ENCODE measurements at regions not wholly inside any gene's neighbourhood (a gene's known extent, or its start where the extent isn't known, plus 50 kb on each side); places are given as distances from the start of the nearest gene placed in this dataset.

DNA sequence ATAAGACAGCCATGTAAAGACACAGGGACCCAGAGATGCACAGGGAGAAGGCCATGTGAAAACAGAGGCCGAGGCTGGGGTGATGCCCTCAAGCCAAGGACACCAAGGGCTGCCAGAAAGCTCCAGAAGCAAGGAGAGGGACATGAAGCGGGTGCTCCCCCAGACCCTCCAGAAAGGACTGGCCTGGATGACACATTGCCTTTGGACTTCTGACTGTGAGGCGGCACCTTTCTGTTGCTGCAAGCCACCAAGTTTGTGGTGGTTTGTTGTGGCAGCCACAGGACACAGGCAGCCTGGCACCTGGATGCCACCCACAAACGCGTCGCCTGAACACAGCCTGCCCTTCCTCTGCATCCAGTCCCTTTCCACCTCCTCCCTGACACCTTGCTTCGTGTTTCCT lies 67.1 kb downstream of the RHOB start:
- TF ChIP-seq ZBTB8A (tag by site-specific recombination; IDR thresholded peaks at IDR 0.05) (no peak), ZNF214 (tag by site-specific recombination; IDR thresholded peaks at IDR 0.05; ENCODE audit: borderline replicate concordance) (no peak), ZNF529 (tag by site-specific recombination; IDR thresholded peaks at IDR 0.05; ENCODE audit: insufficient replicate concordance) (no peak), TCF7L2 (IDR thresholded peaks at IDR 0.05; ENCODE audit: borderline replicate concordance, low read depth, low read length) (no peak)
- TF ChIP-seq, protein P1, sequence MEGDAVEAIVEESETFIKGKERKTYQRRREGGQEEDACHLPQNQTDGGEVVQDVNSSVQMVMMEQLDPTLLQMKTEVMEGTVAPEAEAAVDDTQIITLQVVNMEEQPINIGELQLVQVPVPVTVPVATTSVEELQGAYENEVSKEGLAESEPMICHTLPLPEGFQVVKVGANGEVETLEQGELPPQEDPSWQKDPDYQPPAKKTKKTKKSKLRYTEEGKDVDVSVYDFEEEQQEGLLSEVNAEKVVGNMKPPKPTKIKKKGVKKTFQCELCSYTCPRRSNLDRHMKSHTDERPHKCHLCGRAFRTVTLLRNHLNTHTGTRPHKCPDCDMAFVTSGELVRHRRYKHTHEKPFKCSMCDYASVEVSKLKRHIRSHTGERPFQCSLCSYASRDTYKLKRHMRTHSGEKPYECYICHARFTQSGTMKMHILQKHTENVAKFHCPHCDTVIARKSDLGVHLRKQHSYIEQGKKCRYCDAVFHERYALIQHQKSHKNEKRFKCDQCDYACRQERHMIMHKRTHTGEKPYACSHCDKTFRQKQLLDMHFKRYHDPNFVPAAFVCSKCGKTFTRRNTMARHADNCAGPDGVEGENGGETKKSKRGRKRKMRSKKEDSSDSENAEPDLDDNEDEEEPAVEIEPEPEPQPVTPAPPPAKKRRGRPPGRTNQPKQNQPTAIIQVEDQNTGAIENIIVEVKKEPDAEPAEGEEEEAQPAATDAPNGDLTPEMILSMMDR (tag by site-specific recombination; IDR thresholded peaks at IDR 0.05): no peak
- TF ChIP-seq, protein P2, sequence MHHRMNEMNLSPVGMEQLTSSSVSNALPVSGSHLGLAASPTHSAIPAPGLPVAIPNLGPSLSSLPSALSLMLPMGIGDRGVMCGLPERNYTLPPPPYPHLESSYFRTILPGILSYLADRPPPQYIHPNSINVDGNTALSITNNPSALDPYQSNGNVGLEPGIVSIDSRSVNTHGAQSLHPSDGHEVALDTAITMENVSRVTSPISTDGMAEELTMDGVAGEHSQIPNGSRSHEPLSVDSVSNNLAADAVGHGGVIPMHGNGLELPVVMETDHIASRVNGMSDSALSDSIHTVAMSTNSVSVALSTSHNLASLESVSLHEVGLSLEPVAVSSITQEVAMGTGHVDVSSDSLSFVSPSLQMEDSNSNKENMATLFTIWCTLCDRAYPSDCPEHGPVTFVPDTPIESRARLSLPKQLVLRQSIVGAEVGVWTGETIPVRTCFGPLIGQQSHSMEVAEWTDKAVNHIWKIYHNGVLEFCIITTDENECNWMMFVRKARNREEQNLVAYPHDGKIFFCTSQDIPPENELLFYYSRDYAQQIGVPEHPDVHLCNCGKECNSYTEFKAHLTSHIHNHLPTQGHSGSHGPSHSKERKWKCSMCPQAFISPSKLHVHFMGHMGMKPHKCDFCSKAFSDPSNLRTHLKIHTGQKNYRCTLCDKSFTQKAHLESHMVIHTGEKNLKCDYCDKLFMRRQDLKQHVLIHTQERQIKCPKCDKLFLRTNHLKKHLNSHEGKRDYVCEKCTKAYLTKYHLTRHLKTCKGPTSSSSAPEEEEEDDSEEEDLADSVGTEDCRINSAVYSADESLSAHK (tag by site-specific recombination; IDR thresholded peaks at IDR 0.05): no peak

Measured in HEK293 (cell line).